ENCODE measurements at regions not wholly inside any gene's neighbourhood (a gene's known extent, or its start where the extent isn't known, plus 50 kb on each side); places are given as distances from the start of the nearest gene placed in this dataset.

DNA sequence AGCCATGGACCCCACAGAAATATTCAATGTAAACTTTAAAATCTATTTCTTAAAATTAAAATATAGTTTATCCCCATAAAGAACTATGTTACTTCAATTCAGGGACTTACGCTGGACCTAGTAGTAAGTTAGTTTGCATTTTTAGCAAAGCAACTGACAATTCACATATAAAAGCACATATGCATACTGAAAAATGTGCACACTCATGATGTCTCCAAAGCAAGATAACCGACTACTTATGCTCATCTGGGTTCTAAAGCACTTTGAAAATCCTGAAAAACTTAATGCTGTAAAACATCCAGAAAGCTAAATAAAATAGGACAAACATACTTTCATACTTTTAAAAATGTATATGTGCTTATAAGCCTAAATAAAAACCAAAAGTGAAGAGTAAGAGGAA, 264.4 kb upstream of the GAS1 start:
- DNase-seq: no peak

GRCh38 chr9:87212605-87213021, 265.3 kb upstream of the GAS1 start:
- DNase-seq: no peak

DNA sequence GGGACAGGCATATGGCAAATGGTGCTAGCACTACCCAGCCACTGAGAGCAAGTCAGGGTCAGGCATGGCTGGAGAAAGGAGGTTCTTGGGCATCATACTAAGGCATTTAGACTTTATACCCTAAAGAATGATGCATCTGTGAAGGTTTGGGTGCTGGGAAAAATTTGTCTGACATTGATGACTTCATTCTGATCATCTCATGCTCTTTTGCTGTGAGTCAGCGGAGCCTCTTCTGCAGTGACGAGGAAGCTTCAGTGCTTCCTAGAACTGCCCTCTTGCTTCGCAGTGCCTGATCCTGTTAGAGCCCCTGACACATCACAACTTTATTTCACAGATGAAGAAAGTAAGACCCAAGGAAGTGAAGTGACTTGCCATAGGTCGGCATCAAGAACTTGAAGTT, 266.6 kb upstream of the GAS1 start:
- no peak for DNase-seq

DNA sequence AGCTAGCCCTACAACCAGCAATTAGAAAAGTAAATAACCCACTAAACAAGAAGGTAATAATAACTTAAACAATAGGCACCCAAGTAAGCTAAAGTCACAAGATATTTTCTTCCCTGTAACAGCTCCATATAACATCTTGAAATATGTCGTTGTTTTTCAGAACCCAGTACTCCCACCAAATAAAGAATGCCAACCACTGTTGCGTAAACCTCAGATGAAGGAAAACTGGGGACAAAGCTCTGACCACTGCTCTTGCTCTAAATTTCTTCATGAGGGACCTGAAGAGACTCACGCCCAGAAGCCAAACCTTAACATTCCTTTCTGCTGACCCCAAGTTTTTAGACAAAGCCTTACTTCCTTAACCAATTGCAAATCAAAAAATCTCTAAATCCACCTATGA, 267.7 kb upstream of the GAS1 start:
- no peak for DNase-seq

DNA sequence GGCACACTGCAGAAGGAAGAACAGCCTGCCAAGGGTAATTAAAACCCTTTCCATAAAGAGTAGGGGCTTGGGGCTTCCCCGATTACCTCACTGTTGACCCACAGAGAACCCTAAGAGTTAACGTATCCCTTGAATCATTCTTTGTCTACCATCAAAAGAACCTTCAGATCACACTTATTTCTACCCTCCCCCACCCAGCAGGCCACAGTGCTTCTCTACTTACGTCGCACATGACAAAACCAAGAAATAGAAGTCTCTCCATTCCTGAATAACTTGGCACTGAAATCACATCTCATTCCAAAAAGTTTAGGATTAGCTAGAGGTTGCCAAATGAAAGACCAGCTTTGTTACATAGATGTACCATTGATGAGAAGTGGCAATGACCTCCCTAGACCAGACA, 268.7 kb upstream of the GAS1 start:
- DNase-seq: no peak

- no peak for DNase-seq
Observed at GRCh38 chr9:87216897-87217455, 269.7 kb upstream of the GAS1 start.

- DNase-seq: no peak
Observed at GRCh38 chr9:87223392-87224246, 274.0 kb upstream of the DAPK1 start.

GRCh38 chr9:87226896-87227295, 270.8 kb upstream of the DAPK1 start:
- no peak for DNase-seq

- DNase-seq: no peak
Observed at GRCh38 chr9:87227456-87227855, 270.2 kb upstream of the DAPK1 start.

DNA sequence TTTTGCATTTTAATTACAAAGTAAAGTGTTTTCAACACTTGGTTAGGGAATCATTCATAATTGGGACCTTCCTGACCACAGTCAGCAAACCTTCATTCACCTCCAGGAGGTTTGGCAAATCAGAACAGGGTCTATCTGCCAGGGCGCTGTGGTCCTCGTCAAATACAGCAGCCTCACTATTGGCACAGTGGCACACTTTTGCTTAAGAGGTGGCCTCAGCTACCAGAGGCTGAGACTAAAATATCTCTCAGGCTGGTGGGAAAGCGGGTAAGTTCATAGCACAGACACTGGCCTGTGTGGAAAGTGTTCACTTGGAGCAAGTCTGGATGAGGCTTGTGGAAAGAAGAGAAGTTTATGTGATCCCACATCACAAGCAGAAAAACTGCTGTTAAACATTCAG, 268.6 kb upstream of the DAPK1 start:
- DNase-seq: no peak

DNA sequence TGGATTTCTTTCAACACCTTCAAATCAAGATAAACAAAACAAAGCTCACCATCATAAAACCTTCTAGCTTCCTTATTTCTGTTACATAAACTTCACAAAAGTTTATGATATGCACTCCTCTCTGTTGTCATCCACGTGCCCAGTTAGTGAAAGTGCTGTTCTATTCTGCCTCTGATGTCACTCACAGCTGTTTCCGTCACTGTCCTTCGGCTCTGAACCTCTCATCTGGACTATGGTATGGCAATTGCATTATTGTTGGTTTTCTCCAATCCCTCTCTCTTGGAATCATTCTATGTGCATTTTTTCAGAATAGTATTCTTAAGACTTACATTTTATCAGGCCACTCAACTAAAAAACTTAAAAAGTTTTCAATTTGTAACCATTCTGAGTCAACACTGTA, 264.2 kb upstream of the DAPK1 start:
- DNase-seq: no peak

DNA sequence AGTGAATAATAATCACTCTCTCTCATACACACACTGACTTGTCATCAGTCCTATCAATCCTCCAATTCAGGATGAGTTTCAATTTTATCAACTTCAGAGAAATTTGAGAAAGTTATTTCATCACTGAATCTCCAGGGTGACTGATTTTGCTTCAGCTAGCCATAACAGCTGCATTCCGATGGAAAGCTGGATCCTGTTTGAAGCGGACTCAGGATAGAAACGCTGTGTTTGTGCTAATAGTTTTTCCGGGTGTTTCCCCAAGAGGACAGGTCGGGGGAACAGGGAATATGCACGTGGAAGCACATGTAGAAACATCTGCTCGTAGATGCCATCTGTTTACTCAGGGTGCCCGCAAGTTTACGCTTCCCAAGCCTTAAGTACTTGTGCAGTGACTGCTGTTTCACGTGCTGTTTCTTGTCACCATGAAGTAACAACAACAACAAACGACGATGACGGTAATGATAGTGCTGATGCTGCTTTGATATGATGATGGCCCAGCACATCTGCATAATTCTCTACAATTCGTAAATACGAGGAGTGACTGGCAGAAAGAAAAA, 263.7 kb upstream of the DAPK1 start:
- DNase-seq: no peak

GRCh38 chr9:87234854-87235253, 262.8 kb upstream of the DAPK1 start:
- DNase-seq: no peak

DNA sequence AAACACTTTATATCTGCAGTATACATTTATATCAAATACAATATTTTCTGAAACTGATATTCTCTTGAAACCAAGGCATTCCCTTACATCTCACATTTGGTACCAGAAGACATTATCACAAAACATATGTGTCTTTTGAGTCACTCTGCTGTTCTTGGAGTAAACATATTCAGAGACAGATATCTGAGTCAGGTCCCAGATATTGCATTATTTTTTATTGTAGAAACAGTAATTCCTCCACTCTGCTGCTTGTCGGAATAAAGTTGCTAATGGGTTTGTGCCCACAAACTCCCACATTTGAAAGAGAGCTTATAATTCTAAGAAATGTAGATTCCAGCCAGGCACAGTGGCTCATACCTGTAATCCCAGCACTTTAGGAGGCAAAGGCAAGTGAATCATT, 261.1 kb upstream of the DAPK1 start:
- DNase-seq: no peak

DNA sequence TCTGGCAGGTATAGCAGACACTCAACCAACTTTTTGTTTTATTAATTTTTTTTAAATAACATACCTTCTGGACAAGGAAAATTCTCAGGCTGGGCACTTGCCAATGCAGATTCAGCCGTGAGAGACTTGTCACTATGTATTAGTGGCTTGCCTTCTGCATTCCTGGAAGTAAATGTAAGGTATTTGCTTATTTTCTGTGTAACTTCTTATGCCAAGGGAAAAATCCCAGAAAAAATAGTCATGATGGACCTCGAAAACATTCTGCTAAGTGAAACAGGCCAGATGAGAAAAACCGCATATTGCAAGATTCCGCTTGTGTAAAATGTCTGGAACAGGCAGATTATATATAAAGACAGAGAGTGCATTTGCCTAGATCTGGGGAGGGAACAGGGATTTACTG, 260.3 kb upstream of the DAPK1 start:
- no peak for DNase-seq

GRCh38 chr9:87238545-87238944, 259.1 kb upstream of the DAPK1 start:
- no peak for DNase-seq

- DNase-seq: no peak
Observed at GRCh38 chr9:87239312-87239711, 258.4 kb upstream of the DAPK1 start.

DNA sequence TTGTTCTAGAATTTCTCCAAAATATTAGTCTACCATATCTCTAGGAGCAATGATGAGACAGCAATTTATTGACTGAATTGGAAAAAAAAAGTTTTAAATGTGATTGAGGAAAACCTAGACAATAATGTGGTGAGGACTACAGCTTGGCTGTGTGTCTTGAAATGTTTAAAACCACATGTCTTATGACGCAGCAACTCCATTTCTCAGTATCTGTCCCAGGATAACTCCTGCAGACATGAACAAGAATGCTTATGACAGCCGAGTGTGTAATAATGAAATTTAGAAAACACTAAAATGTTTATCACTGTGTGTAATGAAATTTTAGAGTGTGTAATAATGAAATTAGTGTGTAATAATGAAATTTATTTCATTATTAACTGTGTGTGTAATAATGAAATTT, 254.1 kb upstream of the DAPK1 start:
- DNase-seq: no peak

GRCh38 chr9:87245271-87245670, 252.4 kb upstream of the DAPK1 start:
- no peak for DNase-seq

GRCh38 chr9:87247097-87247496, 250.6 kb upstream of the DAPK1 start:
- DNase-seq: no peak

DNA sequence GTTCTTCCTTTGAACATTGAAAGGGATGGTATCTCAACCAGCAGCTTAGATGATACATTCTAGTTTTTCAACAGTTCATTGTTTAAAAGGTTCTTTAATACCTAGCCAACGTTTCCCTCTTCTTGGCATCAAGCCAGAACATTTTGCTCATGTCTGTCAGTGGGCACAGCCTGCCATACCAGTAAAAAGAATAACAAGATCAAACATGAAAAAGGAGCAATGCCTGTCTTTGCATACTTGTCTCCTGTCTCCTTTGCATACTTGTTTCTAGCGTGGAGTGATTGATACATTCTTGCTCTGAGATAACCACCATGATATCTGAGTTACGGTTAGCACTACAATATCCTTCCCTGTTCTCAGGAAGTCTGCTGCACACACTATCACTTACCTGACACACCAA, 248.6 kb upstream of the DAPK1 start:
- DNase-seq: no peak

GRCh38 chr9:87250205-87250604, 247.5 kb upstream of the DAPK1 start:
- no peak for DNase-seq

- no peak for DNase-seq
Observed at GRCh38 chr9:87255431-87256155, 242.1 kb upstream of the DAPK1 start.

DNA sequence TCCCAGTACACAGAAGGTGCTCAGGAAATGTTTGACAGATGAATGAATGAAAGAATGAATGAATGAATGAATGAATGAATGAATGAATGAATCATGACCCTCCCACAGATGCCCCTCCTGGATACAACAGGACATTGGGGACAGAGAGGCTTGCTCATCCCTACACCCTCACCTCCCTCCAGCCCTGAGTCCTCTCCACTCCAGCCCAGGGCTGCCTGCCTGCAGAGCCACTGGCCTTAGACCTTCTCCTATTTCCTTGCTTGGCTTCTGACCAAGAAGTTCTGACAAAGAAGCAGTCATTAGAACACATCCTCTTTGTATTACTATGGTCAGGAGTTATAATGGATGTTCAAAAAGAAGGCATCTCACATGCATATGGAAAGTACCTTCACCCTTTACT, 240.7 kb upstream of the DAPK1 start:
- no peak for DNase-seq

All from NCI-H774 (cell line).